ENCODE measurements at regions not wholly inside any gene's neighbourhood (a gene's known extent, or its start where the extent isn't known, plus 50 kb on each side); places are given as distances from the start of the nearest gene placed in this dataset.

DNA sequence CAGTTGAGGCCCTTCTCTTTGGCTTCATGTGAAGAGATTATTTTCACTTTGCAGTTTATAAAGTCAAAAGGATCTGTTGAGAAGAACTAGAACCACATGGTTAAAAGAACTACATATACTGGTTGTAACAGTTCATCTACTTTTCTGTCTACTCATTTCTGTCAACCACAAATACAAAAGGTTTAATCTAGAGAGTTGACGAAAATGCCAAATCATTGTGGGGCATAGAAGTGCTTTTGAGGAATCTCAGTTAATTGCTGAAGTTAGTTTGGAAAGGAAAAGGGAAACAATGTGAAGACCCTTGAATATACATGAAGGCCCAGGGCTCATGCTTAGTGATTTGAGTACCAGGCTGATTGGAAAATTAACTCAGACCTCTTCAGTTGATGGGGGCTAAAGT lies 415.7 kb upstream of the ZP4 start:
- Mint-ChIP-seq H3K27me3 (ENCODE audit: low read depth) (peaks cover 3% of the 10 kb centered on the region), H3K9me3 (ENCODE audit: low read depth) (no peaks in the 10 kb centered on the region), H3K27ac (ENCODE audit: unreplicated experiment) (no peak overlapping the region), H3K4me3 (ENCODE audit: unreplicated experiment) (no peak overlapping the region), H3K36me3 (ENCODE audit: low read depth) (no peaks in the 10 kb centered on the region), H3K4me1 (ENCODE audit: low read depth) (no peaks in the 10 kb centered on the region)
- TF ChIP-seq CTCF (IDR thresholded peaks at IDR 0.05) = no peak
- no peak for DNase-seq (ENCODE audit: low spot score)

DNA sequence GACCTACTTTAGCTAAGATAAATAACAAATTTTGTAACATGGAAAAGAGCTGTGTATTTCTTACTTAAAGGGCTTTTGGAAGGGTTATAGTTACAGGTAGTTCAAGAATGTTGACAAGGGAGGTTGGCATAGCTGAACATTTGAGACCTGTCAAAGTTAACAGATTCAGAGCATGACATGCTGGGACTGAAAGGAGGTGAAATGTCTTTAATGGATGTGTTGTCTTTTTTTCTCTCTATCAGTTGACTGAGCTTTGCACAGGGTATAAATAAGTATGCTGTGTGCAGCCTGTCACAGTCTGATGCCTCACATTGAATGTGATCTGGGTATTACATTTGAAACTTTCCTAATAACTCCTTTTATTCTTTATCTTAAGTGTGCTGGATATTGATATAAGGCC lies 411.9 kb upstream of the ZP4 start:
- Mint-ChIP-seq H3K36me3 (ENCODE audit: low read depth) (no peaks in the 10 kb centered on the region), H3K27ac (ENCODE audit: unreplicated experiment) (no peak overlapping the region), H3K27me3 (ENCODE audit: low read depth) (no peaks in the 10 kb centered on the region), H3K4me3 (ENCODE audit: unreplicated experiment) (no peak overlapping the region), H3K9me3 (ENCODE audit: low read depth) (peaks cover 5% of the 10 kb centered on the region), H3K4me1 (ENCODE audit: low read depth) (no peaks in the 10 kb centered on the region)
- no peak for DNase-seq (ENCODE audit: low spot score)
- TF ChIP-seq CTCF (IDR thresholded peaks at IDR 0.05) = no peak

DNA sequence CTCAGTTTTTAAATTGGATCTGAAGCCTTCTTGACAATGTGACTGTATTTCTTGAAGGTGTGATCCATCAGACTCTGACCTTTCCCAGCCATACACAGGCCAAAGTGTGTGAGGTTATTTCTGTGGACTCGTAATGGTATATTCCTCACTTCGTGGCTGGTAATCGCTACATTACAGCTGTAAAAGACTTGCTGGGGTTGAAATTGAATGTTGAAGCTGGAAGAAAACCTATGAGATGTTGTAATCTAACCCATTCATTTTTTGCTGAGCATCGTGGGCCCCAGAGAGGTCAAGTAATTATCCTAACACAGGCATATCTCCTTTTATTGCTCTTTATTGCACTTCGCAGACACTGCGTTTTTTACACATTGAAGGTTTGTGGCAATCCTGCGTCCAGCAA lies 405.6 kb upstream of the ZP4 start:
- peaks cover 16% of the 10 kb centered on the region for H3K9me3 Mint-ChIP-seq (ENCODE audit: low read depth)
- DNase-seq (ENCODE audit: low spot score) = no peak
- H3K4me3 Mint-ChIP-seq (ENCODE audit: unreplicated experiment) = no peak overlapping the region
- no peaks in the 10 kb centered on the region for H3K36me3 Mint-ChIP-seq (ENCODE audit: low read depth)
- TF ChIP-seq CTCF (IDR thresholded peaks at IDR 0.05) = no peak
- H3K27ac Mint-ChIP-seq (ENCODE audit: unreplicated experiment) = no peak overlapping the region
- no peaks in the 10 kb centered on the region for H3K27me3 Mint-ChIP-seq (ENCODE audit: low read depth)
- no peaks in the 10 kb centered on the region for H3K4me1 Mint-ChIP-seq (ENCODE audit: low read depth)

- Mint-ChIP-seq H3K4me3 (ENCODE audit: unreplicated experiment) (no peak overlapping the region), H3K36me3 (ENCODE audit: low read depth) (no peaks in the 10 kb centered on the region), H3K27me3 (ENCODE audit: low read depth) (peaks cover 2% of the 10 kb centered on the region), H3K9me3 (ENCODE audit: low read depth) (peaks cover 14% of the 10 kb centered on the region), H3K4me1 (ENCODE audit: low read depth) (no peaks in the 10 kb centered on the region), H3K27ac (ENCODE audit: unreplicated experiment) (no peak overlapping the region)
- TF ChIP-seq CTCF (IDR thresholded peaks at IDR 0.05) = no peak
- no peak for DNase-seq (ENCODE audit: low spot score)
Observed at GRCh38 chr1:238293075-238293474, 402.4 kb upstream of the ZP4 start.

DNA sequence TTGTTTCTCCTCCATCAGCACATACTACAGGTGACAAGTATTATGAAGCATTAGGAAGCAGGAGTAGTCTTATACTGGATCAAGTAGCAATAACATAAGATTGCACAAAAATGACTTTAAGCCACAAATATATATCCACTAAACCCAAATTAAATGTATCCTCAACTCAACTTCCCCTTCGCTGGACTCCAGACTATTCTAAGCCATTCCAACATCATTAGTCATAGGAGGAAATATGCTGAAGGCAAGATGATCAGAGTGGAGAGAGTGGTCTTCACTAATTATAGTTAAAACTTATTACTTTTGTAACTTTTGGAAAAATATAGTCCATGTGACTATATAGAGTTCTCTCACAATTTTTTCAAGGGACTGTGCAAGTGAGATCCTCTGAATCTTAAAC lies 390.7 kb upstream of the ZP4 start:
- no peak for TF ChIP-seq CTCF (IDR thresholded peaks at IDR 0.05)
- H3K4me3 Mint-ChIP-seq (ENCODE audit: unreplicated experiment) = no peak overlapping the region

More for the DNA sequence above, 390.7 kb upstream of the ZP4 start:
- no peaks in the 10 kb centered on the region for H3K27me3 Mint-ChIP-seq (ENCODE audit: low read depth)
- peaks cover 6% of the 10 kb centered on the region for H3K36me3 Mint-ChIP-seq (ENCODE audit: low read depth)
- DNase-seq (ENCODE audit: low spot score) = no peak
- peaks cover 4% of the 10 kb centered on the region for H3K4me1 Mint-ChIP-seq (ENCODE audit: low read depth)
- H3K9me3 Mint-ChIP-seq (ENCODE audit: low read depth) = peaks cover 19% of the 10 kb centered on the region
- no peak overlapping the region for H3K27ac Mint-ChIP-seq (ENCODE audit: unreplicated experiment)

Data from chondrocyte (in vitro differentiated cells).